ENCODE measurements at regions not wholly inside any gene's neighbourhood (a gene's known extent, or its start where the extent isn't known, plus 50 kb on each side); places are given as distances from the start of the nearest gene placed in this dataset.

DNA sequence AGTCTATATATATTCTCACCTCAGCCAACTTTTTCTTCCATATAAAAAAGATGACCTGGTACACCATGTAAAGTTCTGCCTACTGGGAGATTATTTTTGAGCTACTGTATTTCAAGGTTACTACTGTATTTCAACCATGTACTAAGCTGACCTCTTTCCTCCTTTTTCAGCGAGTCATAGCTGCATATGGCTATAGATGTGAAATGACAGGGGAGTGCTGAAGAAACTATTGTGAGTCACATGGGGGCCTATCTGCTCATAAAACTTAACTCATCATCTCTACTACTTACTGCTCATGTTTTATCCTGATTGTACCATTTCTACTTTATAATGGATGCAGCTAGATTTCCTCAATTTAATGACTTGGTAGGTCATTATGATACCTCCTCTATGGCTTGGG is 571.4 kb upstream of the ATP2B1 start:
- TF ChIP-seq, protein P1, sequence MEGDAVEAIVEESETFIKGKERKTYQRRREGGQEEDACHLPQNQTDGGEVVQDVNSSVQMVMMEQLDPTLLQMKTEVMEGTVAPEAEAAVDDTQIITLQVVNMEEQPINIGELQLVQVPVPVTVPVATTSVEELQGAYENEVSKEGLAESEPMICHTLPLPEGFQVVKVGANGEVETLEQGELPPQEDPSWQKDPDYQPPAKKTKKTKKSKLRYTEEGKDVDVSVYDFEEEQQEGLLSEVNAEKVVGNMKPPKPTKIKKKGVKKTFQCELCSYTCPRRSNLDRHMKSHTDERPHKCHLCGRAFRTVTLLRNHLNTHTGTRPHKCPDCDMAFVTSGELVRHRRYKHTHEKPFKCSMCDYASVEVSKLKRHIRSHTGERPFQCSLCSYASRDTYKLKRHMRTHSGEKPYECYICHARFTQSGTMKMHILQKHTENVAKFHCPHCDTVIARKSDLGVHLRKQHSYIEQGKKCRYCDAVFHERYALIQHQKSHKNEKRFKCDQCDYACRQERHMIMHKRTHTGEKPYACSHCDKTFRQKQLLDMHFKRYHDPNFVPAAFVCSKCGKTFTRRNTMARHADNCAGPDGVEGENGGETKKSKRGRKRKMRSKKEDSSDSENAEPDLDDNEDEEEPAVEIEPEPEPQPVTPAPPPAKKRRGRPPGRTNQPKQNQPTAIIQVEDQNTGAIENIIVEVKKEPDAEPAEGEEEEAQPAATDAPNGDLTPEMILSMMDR (IDR thresholded peaks at IDR 0.05; ENCODE audit: extremely low read depth in 1 of 2, insufficient read depth in 1 of 2, low read depth in 1 of 2, low read length in 2 of 2), result no peak
- TF ChIP-seq GATA2 (IDR thresholded peaks at IDR 0.05; ENCODE audit: insufficient read depth, insufficient read length, low read depth, low read length) (no peak), JUN (IDR thresholded peaks at IDR 0.05; ENCODE audit: borderline replicate concordance, insufficient read depth, insufficient read length, low read depth) (no peak), POLR2AphosphoS5 (IDR thresholded peaks at IDR 0.05; ENCODE audit: insufficient read depth, low read depth, low read length) (no peak), POLR2A (IDR thresholded peaks at IDR 0.05; ENCODE audit: low read depth, low read length) (no peak), EZH2 (IDR thresholded peaks at IDR 0.05; ENCODE audit: borderline replicate concordance, low read depth, low read length, severe bottlenecking) (no peak), MAX (IDR thresholded peaks at IDR 0.05; ENCODE audit: insufficient read depth, insufficient read length) (no peak), MYC (IDR thresholded peaks at IDR 0.05; ENCODE audit: low read depth, low read length) (no peak)
